ENCODE measurements at regions not wholly inside any gene's neighbourhood (a gene's known extent, or its start where the extent isn't known, plus 50 kb on each side); places are given as distances from the start of the nearest gene placed in this dataset.

GRCh38 chr4:108317377-108317776, 148.6 kb upstream of the LEF1 start:
- Histone ChIP-seq H3K9ac (ENCODE audit: insufficient read depth in 1 of 2, low read length in 2 of 2) (no peak overlapping the region), H3K9me3 (ENCODE audit: control insufficient read depth in 4 of 4, insufficient read depth in 3 of 4, low read length in 3 of 4) (peaks cover 0 to 4% (median 0%) of the 10 kb centered on the region in 4 donors), H3K27me3 (ENCODE audit: control insufficient read depth in 3 of 3, insufficient read depth in 3 of 3, low read length in 2 of 3) (no peaks in the 10 kb centered on the region), H3K4me1 (ENCODE audit: control insufficient read depth in 5 of 5, insufficient read depth in 5 of 5, low read length in 5 of 5) (no peaks in the 10 kb centered on the region), H3K27ac (ENCODE audit: low read depth in 1 of 2, low read length in 1 of 2) (no peak overlapping the region), H3K36me3 (ENCODE audit: control insufficient read depth in 4 of 4, insufficient read depth in 4 of 4, low read length in 4 of 4) (no peaks in the 10 kb centered on the region), H3K4me3 (no peak overlapping the region)
- TF ChIP-seq CTCF (IDR thresholded peaks at IDR 0.05; ENCODE audit: control extremely low read depth, extremely low read depth), result no peak
- DNase-seq (no peak), ATAC-seq (ENCODE audit: insufficient read depth, low FRiP score) (no peak)
- WGBS, 2 donors, result 96 to 100% methylated on average over 1 of the region's 1 CpG

GRCh38 chr4:108315694-108316093, 147.0 kb upstream of the LEF1 start:
- no peak overlapping the region for H3K9ac ChIP-seq (ENCODE audit: insufficient read depth in 1 of 2, low read length in 2 of 2)
- TF ChIP-seq CTCF (IDR thresholded peaks at IDR 0.05; ENCODE audit: control extremely low read depth, extremely low read depth), result no peak
- no peaks in the 10 kb centered on the region for H3K36me3 ChIP-seq (ENCODE audit: control insufficient read depth in 4 of 4, insufficient read depth in 4 of 4, low read length in 4 of 4)
- ATAC-seq (ENCODE audit: insufficient read depth, low FRiP score) (no peak), DNase-seq (no peak)
- no peaks in the 10 kb centered on the region for H3K27me3 ChIP-seq (ENCODE audit: control insufficient read depth in 3 of 3, insufficient read depth in 3 of 3, low read length in 2 of 3)
- H3K9me3 ChIP-seq (ENCODE audit: control insufficient read depth in 4 of 4, insufficient read depth in 3 of 4, low read length in 3 of 4), result peaks cover 0 to 3% (median 0%) of the 10 kb centered on the region in 4 donors
- H3K4me3 ChIP-seq, result no peak overlapping the region
- 91% methylated on average over 3 of the region's 3 CpGs for WGBS, 2 donors
- H3K27ac ChIP-seq (ENCODE audit: low read depth in 1 of 2, low read length in 1 of 2), result no peak overlapping the region
- H3K4me1 ChIP-seq (ENCODE audit: control insufficient read depth in 5 of 5, insufficient read depth in 5 of 5, low read length in 5 of 5), result no peaks in the 10 kb centered on the region

DNA sequence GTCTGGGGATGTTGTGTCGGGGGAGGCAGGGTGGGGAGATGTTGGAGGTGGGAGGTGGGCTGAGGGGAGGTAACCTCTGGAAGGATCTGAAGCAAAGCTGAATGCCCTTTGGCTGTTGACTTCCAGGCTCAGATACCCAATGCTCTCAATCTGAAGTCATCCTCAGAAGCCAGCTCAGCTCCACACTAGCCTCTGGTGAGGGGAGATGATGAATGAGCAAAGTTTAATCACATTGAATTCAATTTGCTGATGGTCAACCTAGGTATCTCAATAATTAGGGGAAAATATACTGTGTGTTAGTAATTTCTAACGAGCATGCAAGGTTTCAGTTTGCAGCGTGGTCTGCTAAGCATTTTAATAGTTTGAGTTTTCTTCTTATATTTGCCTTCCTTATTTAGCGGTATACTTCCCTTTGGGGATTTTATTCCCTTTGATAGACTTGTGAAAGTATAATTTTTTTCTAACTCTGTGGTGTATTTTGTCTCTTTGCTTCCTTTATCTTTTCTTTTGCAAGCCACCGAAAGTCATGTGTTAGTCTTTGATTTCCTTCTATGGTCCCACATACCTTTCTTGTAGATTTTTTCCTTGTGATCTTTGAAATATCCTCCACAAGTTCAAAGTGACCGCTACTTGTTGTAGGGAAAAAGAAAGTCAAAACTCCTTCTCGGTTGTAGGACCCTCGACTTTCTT, 146.3 kb upstream of the LEF1 start:
- DNase-seq (no peak), ATAC-seq (ENCODE audit: insufficient read depth, low FRiP score) (no peak)
- no peak overlapping the region for H3K4me3 ChIP-seq
- no peaks in the 10 kb centered on the region for H3K27me3 ChIP-seq (ENCODE audit: control insufficient read depth in 3 of 3, insufficient read depth in 3 of 3, low read length in 2 of 3)
- no peak for TF ChIP-seq CTCF (IDR thresholded peaks at IDR 0.05; ENCODE audit: control extremely low read depth, extremely low read depth)
- H3K36me3 ChIP-seq (ENCODE audit: control insufficient read depth in 4 of 4, insufficient read depth in 4 of 4, low read length in 4 of 4), result no peaks in the 10 kb centered on the region
- no peak overlapping the region for H3K9ac ChIP-seq (ENCODE audit: insufficient read depth in 1 of 2, low read length in 2 of 2)
- H3K4me1 ChIP-seq (ENCODE audit: control insufficient read depth in 5 of 5, insufficient read depth in 5 of 5, low read length in 5 of 5), result no peaks in the 10 kb centered on the region
- H3K27ac ChIP-seq (ENCODE audit: low read depth in 1 of 2, low read length in 1 of 2), result no peak overlapping the region
- peaks cover 0 to 3% (median 0%) of the 10 kb centered on the region in 4 donors for H3K9me3 ChIP-seq (ENCODE audit: control insufficient read depth in 4 of 4, insufficient read depth in 3 of 4, low read length in 3 of 4)
- WGBS, 2 donors, result 69 to 74% methylated on average over 8 of the region's 8 CpGs
